Medulla oblongata (tissue), 1 donor: ENCODE measurements at regions not wholly inside any gene's neighbourhood (a gene's known extent, or its start where the extent isn't known, plus 50 kb on each side); places are given as distances from the start of the nearest gene placed in this dataset.
"Not testable (repeated sequence)": the region's sequence is repeated elsewhere in the genome, so short reads cannot be mapped to it uniquely, and the experiment has no call there.

ENCODE experiments used
- DNase-seq: peaks from one replicate; pipeline ENCODE4 v3.0.0-alpha.2; 2015; ENCODE audit errors: extremely low spot score

- DNase-seq: no peak
Observed at GRCh38 chr17:21517538-21518293, 141.6 kb downstream of the KCNJ12 start.

- DNase-seq: no peak
Observed at GRCh38 chr17:21522755-21523336, 146.7 kb downstream of the KCNJ12 start.

- DNase-seq: no peak
Observed at GRCh38 chr17:21523497-21524210, 147.5 kb downstream of the KCNJ12 start.

GRCh38 chr17:21524211-21524591 lies 148.0 kb downstream of the KCNJ12 start:
- no peak for DNase-seq

GRCh38 chr17:21525464-21526130 lies 149.4 kb downstream of the KCNJ12 start:
- DNase-seq: no peak

- no peak for DNase-seq
Observed at GRCh38 chr17:21528031-21528695, 152.0 kb downstream of the KCNJ12 start.

- no peak for DNase-seq
Observed at GRCh38 chr17:21530311-21530710, 154.2 kb downstream of the KCNJ12 start.

- DNase-seq: no peak
Observed at GRCh38 chr17:21530841-21531240, 154.7 kb downstream of the KCNJ12 start.

GRCh38 chr17:21532763-21533385 lies 156.7 kb downstream of the KCNJ12 start:
- DNase-seq: no peak

- no peak for DNase-seq
Observed at GRCh38 chr17:21535686-21536375, 156.5 kb upstream of the KCNJ18 start.

- no peak for DNase-seq
Observed at GRCh38 chr17:21537302-21537701, 155.0 kb upstream of the KCNJ18 start.

- DNase-seq: no peak
Observed at GRCh38 chr17:21538615-21539014, 153.7 kb upstream of the KCNJ18 start.

GRCh38 chr17:21539146-21539545 lies 153.2 kb upstream of the KCNJ18 start:
- no peak for DNase-seq

- DNase-seq: no peak
Observed at GRCh38 chr17:21540502-21540901, 151.8 kb upstream of the KCNJ18 start.

- no peak for DNase-seq
Observed at GRCh38 chr17:21542070-21542469, 150.3 kb upstream of the KCNJ18 start.

- DNase-seq: no peak
Observed at GRCh38 chr17:21542991-21543390, 149.3 kb upstream of the KCNJ18 start.

GRCh38 chr17:21545064-21545463 lies 147.3 kb upstream of the KCNJ18 start:
- no peak for DNase-seq

- DNase-seq: no peak
Observed at GRCh38 chr17:21548236-21548635, 144.1 kb upstream of the KCNJ18 start.

- no peak for DNase-seq
Observed at GRCh38 chr17:21549107-21549687, 143.1 kb upstream of the KCNJ18 start.

GRCh38 chr17:21550031-21550430 lies 142.3 kb upstream of the KCNJ18 start:
- not testable (repeated sequence) for DNase-seq
